ENCODE measurements at regions not wholly inside any gene's neighbourhood (a gene's known extent, or its start where the extent isn't known, plus 50 kb on each side); places are given as distances from the start of the nearest gene placed in this dataset.

GRCh38 chr2:40797120-40797519, 345.2 kb upstream of the SLC8A1 start:
- DNase-seq (ENCODE audit: low read depth, low spot score) = no peak

DNA sequence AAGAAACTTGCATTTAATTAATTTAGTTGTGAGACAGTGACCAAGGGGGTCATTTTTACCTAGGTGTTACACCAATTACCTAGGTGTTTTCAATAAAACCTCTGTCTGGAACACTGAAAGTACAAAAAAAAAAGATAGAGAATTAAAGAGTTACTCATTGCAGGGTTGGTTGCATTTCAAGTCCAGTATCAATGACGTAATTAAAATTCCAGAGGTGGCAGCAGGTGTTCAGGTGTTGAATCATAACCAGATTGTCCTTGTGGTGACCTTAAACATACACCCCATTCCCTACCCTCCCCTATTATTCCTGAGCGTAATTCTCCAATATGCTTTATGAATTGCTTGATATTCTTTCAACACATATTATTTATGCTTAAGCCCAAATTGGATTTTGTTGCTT, 352.0 kb upstream of the SLC8A1 start:
- DNase-seq (ENCODE audit: low read depth, low spot score) = no peak

DNA sequence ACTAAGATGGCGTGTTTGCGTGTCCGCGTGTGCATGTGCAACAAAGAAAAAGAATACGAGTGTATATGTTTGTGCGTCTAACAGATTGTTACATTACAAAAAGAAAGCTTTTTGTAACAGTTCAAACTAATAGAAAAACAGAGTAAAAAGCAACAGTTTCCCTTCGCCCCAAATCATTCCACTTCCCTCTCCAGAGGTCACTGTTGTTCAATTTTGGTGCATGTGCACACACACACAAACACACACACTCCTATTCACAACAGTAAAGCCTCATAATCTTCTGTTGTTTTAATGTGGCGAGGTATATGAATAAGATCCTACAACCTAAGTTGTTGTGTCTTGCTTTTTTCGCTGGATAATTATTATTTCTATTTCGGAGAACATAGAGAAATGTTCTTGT, 357.3 kb upstream of the SLC8A1 start:
- no peak for DNase-seq (ENCODE audit: low read depth, low spot score)

DNA sequence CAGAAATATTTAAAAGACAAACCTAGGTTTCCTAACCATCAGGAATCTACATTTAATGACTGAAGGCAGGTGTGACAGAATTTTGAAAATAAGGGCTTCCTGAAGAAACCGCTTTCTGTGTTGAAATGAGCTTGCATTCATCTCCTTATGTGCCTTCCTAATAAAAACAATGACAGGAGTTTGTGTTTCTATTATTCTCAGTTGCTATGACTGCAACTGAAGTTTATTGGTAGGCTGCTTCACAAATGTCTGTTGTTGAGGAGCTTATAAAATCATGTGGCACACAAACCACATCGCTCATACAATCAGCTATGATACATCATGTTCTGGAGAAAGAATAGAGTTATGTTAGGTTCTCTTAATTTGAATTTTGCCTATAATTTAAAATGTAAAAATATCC, 362.7 kb upstream of the SLC8A1 start:
- no peak for DNase-seq (ENCODE audit: low read depth, low spot score)

DNA sequence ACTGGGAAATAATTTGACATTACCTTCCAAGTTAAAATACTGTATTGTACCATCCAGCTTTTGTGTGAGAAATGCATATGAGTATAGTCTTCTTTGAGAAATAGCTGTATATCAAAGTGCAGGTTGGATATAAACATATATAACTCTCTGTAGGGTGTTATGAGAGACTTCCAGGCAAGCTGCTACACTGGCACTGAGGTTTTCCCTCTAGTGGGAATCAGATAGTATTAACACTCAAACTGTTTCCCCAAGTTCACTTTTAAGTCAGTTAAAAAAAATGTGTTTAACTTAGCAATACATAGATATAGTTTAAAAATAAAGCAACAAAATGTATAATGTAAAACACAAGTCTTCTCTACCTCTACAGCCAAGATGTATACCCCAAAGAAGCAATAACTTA, 368.4 kb upstream of the SLC8A1 start:
- DNase-seq (ENCODE audit: low read depth, low spot score) = no peak

DNA sequence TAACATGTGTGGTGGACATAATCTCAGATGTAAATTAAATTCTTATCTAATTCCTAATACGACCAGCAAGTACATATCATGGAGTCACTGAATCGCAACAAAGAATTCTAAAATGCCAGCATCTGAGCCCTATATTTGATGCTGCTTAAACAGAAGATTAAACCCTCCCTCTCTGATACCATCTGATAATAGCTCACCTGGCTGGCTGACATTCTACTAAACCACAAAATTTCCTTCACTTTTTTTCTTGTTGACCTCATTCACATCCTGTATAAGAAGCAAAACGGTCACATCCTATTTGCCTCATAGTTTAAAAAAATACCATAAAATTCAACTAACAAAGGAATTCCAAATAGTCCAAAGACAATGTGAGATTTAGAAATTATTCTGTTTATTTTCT, 371.6 kb upstream of the SLC8A1 start:
- DNase-seq (ENCODE audit: low read depth, low spot score) = no peak

DNA sequence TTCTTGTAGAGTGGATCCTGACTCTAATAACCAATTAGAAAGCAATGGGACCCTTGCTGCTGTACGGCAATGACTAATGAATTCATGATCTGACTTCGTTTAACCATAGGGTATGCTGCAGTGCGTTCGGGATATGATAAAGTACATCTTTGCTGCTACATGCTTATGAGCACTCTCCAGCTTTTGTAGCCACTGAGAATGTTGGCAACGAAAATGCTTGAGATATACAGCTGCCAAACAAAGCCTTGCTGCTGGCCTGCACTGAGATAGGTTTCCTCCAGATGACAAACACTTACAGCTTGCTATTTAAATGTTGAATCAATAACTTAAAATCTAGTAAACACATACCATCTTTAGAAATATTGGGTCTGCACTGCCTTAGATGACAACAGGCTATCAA, 372.4 kb upstream of the SLC8A1 start:
- no peak for DNase-seq (ENCODE audit: low read depth, low spot score)

DNA sequence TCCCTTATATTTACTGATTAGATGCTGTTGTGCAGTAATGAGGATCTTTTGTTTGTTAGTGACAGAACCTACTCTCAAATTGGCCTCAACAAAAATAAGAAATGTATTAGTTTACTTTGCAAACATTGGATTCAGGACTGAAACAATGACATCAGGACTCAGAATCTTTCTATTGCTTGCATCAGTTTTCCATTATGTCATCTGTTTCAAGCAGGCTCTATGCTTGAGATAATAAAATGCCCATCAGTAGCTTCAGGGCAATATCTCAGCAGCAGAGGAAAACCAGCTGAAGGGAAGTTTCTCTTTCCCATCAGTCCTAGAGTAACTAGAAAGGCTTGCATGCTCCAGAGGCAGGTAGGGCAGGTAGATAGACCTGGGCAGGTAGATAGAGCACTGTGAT, 375.5 kb upstream of the SLC8A1 start:
- no peak for DNase-seq (ENCODE audit: low read depth, low spot score)

DNA sequence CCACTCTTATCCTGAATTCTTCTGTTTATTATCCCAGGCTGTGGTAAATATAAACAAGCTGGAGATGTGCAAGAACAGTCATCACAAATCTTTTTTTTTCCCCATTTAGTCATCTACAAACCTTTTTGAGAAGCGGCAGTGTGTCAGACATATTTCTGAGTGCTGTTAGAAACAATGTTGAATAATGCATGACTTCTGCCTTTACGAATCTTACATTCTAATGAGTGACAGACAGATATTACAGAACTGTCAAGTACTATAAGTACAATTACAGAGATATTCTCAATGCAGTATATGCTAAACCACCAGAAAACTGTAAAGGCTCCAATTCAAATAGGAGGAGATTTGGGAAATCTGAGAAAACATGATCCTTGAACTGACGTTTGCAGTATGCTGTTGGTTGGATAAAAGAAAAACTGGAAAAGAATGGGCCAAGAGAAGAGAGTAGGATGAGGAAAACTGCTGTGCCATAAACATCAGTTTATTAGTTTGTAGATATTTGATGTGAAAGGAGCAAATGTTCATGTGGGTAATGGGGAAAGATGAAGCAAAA, 379.5 kb upstream of the SLC8A1 start:
- DNase-seq (ENCODE audit: low read depth, low spot score) = no peak

- no peak for DNase-seq (ENCODE audit: low read depth, low spot score)
Observed at GRCh38 chr2:40841856-40842255, 390.0 kb upstream of the SLC8A1 start.

DNA sequence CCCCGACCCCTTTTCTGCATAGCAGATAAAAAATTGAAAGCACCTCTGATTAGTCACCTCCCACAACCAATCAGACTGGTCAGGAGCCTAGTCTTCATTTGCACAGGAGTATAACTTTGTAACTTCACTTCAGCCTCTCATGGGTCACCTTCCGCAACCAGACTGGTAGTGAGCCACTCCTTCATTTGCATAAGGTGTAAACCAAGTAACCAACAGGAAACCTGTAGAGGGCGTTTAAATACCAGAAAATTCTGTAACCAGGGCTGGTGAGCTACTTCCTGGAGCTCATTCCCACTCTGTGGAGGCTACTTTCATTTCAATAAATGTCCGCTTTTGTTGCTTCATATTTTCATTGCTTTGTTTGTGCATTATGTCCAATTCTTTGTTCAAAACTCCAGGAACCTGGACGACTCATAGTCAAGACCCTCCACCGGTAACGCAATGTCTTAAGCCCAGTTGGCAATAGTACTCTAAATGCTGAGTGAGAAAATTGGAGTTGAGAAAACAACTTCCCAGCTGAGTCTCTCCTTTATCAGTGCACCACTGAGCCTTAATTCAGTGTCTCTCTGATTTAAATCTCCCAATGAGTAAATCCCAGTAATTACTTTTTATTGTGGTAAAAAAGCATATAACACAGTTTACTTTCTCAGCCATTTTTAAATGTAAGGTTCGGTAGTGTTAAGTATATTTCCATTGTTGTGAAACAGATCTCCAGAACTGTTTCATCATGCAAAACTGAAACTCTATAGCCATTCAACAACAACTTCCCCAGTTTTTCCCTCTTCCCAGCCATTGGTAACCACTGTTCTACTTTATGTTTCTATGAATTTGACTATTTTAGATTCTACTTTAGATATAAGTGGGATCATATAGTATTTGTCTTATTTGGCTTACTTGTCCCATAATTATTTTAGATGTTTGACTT, 392.7 kb upstream of the SLC8A1 start:
- DNase-seq (ENCODE audit: low read depth, low spot score) = peak; percentile 15

GRCh38 chr2:40851661-40852060, 399.8 kb upstream of the SLC8A1 start:
- no peak for DNase-seq (ENCODE audit: low read depth, low spot score)

- DNase-seq (ENCODE audit: low read depth, low spot score) = peak; percentile 18
Observed at GRCh38 chr2:40859617-40860016, 407.7 kb upstream of the SLC8A1 start.

DNA sequence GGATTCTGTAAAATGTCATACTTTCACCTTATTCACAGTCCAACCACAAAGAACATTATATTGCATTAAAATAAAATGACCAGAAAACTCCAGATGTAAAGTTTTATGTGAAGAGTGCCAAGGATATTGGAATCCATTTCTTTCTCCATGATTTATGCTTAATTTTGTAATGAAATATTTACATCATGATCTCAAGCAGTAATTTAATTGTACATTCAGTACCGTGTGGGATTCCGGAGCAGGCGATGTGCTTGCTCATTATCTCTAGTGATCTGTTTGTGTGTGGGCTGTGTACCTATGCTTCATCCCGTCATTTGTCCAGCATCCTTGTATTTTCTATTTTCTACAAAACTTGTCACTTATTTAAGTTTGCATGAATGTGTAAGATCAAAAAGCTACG, 415.9 kb upstream of the SLC8A1 start:
- no peak for DNase-seq (ENCODE audit: low read depth, low spot score)

GRCh38 chr2:40872580-40872979, 420.7 kb upstream of the SLC8A1 start:
- no peak for DNase-seq (ENCODE audit: low read depth, low spot score)

DNA sequence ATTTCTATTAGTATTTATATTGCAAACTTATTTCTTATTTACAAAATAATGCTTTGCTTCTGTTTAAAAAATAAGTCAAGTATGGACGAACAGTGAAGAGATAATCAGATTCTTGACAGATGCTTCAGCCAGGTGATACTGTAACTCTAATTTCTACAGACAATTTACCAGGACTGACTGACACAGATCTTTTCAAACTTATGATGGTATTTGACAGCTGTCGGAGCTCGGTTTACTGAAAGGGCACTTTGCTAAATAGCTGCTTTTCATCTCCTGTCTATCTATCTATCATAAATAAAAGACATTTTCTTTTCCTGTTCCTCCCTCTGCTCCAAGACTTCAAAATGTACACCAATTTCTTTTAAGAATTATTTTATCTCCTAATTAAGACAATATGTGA, 422.5 kb upstream of the SLC8A1 start:
- no peak for DNase-seq (ENCODE audit: low read depth, low spot score)

DNA sequence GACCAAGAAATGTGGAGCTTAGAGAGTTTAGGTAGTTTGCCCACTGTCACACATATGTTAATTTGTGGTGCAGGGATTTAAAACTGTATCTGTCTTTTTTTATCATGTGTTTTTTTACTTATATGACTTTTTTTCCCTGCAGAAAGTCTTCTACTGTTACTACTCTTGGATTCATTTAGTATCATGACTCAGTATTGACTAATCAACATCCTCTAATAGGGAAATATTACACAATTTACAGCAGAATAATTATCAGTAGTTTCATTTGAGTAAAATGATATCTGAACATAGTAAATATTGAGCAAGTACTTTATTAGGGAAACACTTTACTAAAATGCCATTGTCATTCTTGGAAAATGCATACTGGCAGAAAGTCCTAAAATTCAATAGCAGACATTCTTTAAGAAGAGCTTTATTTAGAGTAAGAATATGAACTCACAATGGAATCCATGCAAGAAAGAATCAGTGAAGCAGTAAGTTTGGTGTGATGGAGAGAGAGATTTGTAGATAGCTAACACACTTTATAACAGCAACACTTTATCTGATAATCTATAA, 425.9 kb upstream of the SLC8A1 start:
- no peak for DNase-seq (ENCODE audit: low read depth, low spot score)

DNA sequence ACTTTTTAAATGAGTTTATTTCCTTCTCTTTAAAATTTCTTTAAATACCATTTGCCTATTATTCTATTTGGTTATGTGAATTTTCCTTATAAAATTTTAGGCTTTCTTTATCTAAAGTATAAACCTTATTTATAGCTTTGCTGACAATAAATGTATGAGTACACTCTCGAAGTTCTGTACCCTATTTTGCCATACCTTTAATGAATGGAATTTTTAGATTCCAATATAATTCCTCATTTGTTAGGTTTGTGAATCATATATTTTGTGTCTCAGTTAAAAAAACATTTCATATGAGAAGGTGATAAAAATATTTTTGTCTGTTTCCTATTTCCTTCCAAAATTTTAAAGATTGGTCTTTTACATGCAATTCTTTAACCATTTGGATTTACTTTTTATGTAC, 427.4 kb upstream of the SLC8A1 start:
- no peak for DNase-seq (ENCODE audit: low read depth, low spot score)

GRCh38 chr2:40886100-40886499, 434.2 kb upstream of the SLC8A1 start:
- DNase-seq (ENCODE audit: low read depth, low spot score) = no peak

DNA sequence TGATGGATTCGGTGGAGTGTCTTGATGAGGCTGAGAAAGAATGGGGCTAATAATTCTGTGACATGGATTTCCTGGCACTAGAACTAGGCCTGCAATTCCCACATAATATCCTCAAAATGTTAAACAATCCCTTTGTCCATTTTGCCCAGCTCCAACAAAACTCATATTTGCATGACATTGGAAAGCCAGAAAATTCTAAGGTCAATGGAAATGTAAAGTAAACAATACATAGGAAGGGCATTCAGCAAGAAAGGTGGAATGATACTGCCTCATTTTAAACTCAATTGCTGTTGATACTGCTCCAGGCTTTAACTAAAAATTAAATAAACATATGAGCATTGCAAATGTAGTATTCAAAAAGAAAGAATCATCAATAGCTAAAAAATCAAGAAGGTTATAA, 434.8 kb upstream of the SLC8A1 start:
- DNase-seq (ENCODE audit: low read depth, low spot score) = no peak

DNA sequence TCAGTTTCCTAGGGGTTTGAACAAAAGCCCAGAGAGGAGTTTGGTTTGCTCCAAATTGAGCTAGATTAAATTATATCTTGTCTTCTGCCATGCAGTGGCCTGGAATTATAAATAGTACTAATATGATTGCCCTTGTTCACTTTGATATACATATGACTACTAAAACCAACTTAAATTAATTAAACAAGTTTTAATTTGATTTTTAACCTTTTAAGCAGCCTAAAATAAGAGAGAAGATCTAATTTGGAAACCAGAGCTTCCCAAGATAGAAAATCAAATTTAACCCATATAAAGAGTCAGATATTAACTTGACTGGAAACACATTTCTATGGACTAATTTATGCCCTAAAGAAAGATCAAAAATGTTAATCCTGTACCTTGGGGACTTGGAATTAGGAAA, 444.5 kb upstream of the SLC8A1 start:
- no peak for DNase-seq (ENCODE audit: low read depth, low spot score)

GRCh38 chr2:40914666-40915065, 462.8 kb upstream of the SLC8A1 start:
- no peak for DNase-seq (ENCODE audit: low read depth, low spot score)

- DNase-seq (ENCODE audit: low read depth, low spot score) = no peak
Observed at GRCh38 chr2:40915651-40916050, 463.8 kb upstream of the SLC8A1 start.

All from ELF-1 (cell line).